ENCODE measurements at regions not wholly inside any gene's neighbourhood (a gene's known extent, or its start where the extent isn't known, plus 50 kb on each side); places are given as distances from the start of the nearest gene placed in this dataset.
"Not testable (repeated sequence)": the region's sequence is repeated elsewhere in the genome, so short reads cannot be mapped to it uniquely, and the experiment has no call there.

GRCh38 chr1:163632269-163632668, 310.5 kb downstream of the NUF2 start:
- TF ChIP-seq CTCF (IDR thresholded peaks at IDR 0.05; ENCODE audit: low read depth, low read length): no peak
- no peak for DNase-seq (ENCODE audit: extremely low read depth, low read depth)

GRCh38 chr1:163633366-163633765, 311.6 kb downstream of the NUF2 start:
- no peak for TF ChIP-seq CTCF (IDR thresholded peaks at IDR 0.05; ENCODE audit: low read depth, low read length)
- DNase-seq (ENCODE audit: extremely low read depth, low read depth): no peak

GRCh38 chr1:163645676-163646075, 323.9 kb downstream of the NUF2 start:
- DNase-seq (ENCODE audit: extremely low read depth, low read depth): not testable (repeated sequence)

GRCh38 chr1:163650624-163651023, 328.9 kb downstream of the NUF2 start:
- DNase-seq (ENCODE audit: extremely low read depth, low read depth): no peak
- no peak for TF ChIP-seq CTCF (IDR thresholded peaks at IDR 0.05; ENCODE audit: low read depth, low read length)

GRCh38 chr1:163652441-163652840, 330.7 kb downstream of the NUF2 start:
- TF ChIP-seq CTCF (IDR thresholded peaks at IDR 0.05; ENCODE audit: low read depth, low read length): no peak

GRCh38 chr1:163655565-163655964, 333.8 kb downstream of the NUF2 start:
- DNase-seq (ENCODE audit: extremely low read depth, low read depth): no peak
- TF ChIP-seq CTCF (IDR thresholded peaks at IDR 0.05; ENCODE audit: low read depth, low read length): no peak

More at GRCh38 chr1:163652441-163652840, 330.7 kb downstream of the NUF2 start:
- DNase-seq (ENCODE audit: extremely low read depth, low read depth): no peak

GRCh38 chr1:163656095-163656759, 334.5 kb downstream of the NUF2 start:
- no peak for DNase-seq (ENCODE audit: extremely low read depth, low read depth)
- TF ChIP-seq CTCF (IDR thresholded peaks at IDR 0.05; ENCODE audit: low read depth, low read length): no peak

- no peak for TF ChIP-seq CTCF (IDR thresholded peaks at IDR 0.05; ENCODE audit: low read depth, low read length)
- no peak for DNase-seq (ENCODE audit: extremely low read depth, low read depth)
Observed at GRCh38 chr1:163657719-163658118, 336.0 kb downstream of the NUF2 start.

Data from AG09319 (cell line).